Left lung (tissue), 4 donors: ENCODE measurements at regions not wholly inside any gene's neighbourhood (a gene's known extent, or its start where the extent isn't known, plus 50 kb on each side); places are given as distances from the start of the nearest gene placed in this dataset.

Experiments
- ATAC-seq: fragments of 200-7000 bp; cut with Tn5 transposase; one replicate; pipeline ENCODE4 v1.9.1; 2020; ENCODE audit warnings: moderate library complexity
- DNase-seq, 4 donors: peaks; one replicate each; pipeline ENCODE4 v3.0.0-alpha.2; 2013 to 2020
- H3K27ac ChIP-seq, 2 donors: fragments of 200-600 bp; sonication (generic) in 1 of 2; one replicate each; pipeline versions ENCODE4 v1.5.0 to v1.8.0; 2020 to 2021
- H3K27me3 ChIP-seq, 2 donors: fragments of 200-600 bp; sonication (generic) in 1 of 2; one replicate each; pipeline versions ENCODE4 v1.5.0 to v1.8.0; 2020 to 2021
- H3K36me3 ChIP-seq, 2 donors: fragments of 200-600 bp; sonication (generic) in 1 of 2; one replicate each; pipeline versions ENCODE4 v1.5.0 to v1.8.0; 2020 to 2021
- H3K4me1 ChIP-seq, 2 donors: fragments of 200-600 bp; one replicate each; pipeline ENCODE4 v1.8.0; 2021
- H3K4me3 ChIP-seq, 2 donors: fragments of 200-600 bp; sonication (generic) in 1 of 2; one replicate each; pipeline versions ENCODE4 v1.5.0 to v1.8.0; 2020 to 2021; ENCODE audit warnings: mild to moderate bottlenecking in 1 of 2
- H3K9me3 ChIP-seq, 2 donors: fragments of 200-600 bp; sonication (generic) in 1 of 2; one replicate each; pipeline versions ENCODE4 v1.5.0 to v1.8.0; 2020 to 2021
- CTCF ChIP-seq, 2 donors: fragments of 200-600 bp; sonication (generic) in 1 of 2; IDR thresholded peaks; one replicate each; pipeline versions ENCODE4 v1.5.0 to v1.8.0; 2021; ENCODE audit warnings: antibody characterized with exemption in 2 of 2
- intact Hi-C, 2 donors: fragments of 100-400 bp; cut with DNase I; formaldehyde crosslinking; loops; one replicate each; pipeline versions ENCODE4 v1.11.2 to v1.14.2; 2022
- donor health status: DM: no; HTN: yes; CAD: no.
- donor health status: DM: no; HTN: no; CAD: no.

- H3K36me3 ChIP-seq = no peaks in the 10 kb centered on the region
- intact Hi-C loops = no loop called here
- H3K27me3 ChIP-seq = no peaks in the 10 kb centered on the region
- H3K27ac ChIP-seq = no peak overlapping the region
- H3K4me1 ChIP-seq = no peaks in the 10 kb centered on the region
- ATAC-seq (no peak), DNase-seq (no peak)
- no peak for TF ChIP-seq CTCF (IDR thresholded peaks at IDR 0.05)
- peaks cover 0 to 2% of the 10 kb centered on the region in 2 donors for H3K9me3 ChIP-seq
- H3K4me3 ChIP-seq = no peak overlapping the region
Measured at GRCh38 chr3:88954853-88955252, 152.6 kb upstream of the EPHA3 start.

DNA sequence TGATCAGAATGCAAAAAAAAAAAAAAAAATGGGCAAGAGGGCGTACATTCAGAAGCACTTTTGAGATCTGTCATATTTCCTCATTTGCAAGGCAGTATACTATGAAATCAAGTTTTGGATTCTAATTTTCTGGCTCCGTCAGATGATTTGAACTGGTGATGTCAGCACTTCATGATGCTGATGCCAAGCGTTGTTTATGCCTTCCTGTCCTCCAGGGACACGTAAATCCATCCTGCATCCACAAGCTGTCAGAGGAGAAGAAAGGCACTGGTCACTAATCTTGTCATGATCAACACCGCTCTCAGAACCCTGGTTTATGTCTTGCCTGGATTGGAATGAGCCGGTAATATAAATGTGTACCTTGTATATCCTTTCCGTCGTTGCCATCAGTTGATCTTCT is 152.1 kb upstream of the EPHA3 start:
- DNase-seq (no peak), ATAC-seq (no peak)
- no peaks in the 10 kb centered on the region for H3K27me3 ChIP-seq
- H3K9me3 ChIP-seq = peaks cover 0 to 2% of the 10 kb centered on the region in 2 donors
- H3K4me1 ChIP-seq = no peaks in the 10 kb centered on the region
- intact Hi-C loops = no loop called here
- no peak for TF ChIP-seq CTCF (IDR thresholded peaks at IDR 0.05)
- H3K36me3 ChIP-seq = no peaks in the 10 kb centered on the region
- no peak overlapping the region for H3K4me3 ChIP-seq
- no peak overlapping the region for H3K27ac ChIP-seq

- Histone ChIP-seq H3K4me3 (no peak overlapping the region), H3K27me3 (no peaks in the 10 kb centered on the region), H3K9me3 (peaks cover 0 to 2% of the 10 kb centered on the region in 2 donors), H3K36me3 (no peaks in the 10 kb centered on the region), H3K4me1 (no peaks in the 10 kb centered on the region), H3K27ac (no peak overlapping the region)
- ATAC-seq (no peak), DNase-seq (no peak)
- intact Hi-C loops = no loop called here
- TF ChIP-seq CTCF (IDR thresholded peaks at IDR 0.05) = no peak
Measured at GRCh38 chr3:88957711-88958439, 149.5 kb upstream of the EPHA3 start.

DNA sequence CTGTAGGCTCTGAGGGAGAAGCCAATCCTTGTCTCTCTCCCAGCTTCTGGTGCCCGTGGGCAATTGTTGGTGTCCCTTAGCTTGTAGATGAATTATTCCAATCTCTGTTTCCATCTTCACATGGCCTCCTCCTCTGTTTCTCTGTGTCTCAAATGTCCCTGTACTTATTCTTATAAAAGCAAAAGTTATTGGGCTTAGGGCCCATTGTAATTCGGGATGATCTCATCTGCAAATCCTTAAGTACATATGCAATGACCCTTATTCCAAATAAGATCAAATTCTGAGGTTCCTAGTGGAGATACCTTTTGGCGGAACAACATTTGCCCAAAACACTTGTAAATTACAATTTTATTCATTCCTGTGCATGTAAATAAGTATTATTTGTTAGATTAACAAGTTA is 147.4 kb upstream of the EPHA3 start:
- Histone ChIP-seq H3K4me3 (no peak overlapping the region), H3K9me3 (no peaks in the 10 kb centered on the region), H3K27ac (no peak overlapping the region), H3K36me3 (no peaks in the 10 kb centered on the region), H3K27me3 (no peaks in the 10 kb centered on the region), H3K4me1 (no peaks in the 10 kb centered on the region)
- intact Hi-C loops = no loop called here
- ATAC-seq (no peak), DNase-seq (no peak)
- TF ChIP-seq CTCF (IDR thresholded peaks at IDR 0.05) = no peak

GRCh38 chr3:88963003-88963402 is 144.4 kb upstream of the EPHA3 start:
- DNase-seq (no peak), ATAC-seq (no peak)
- no peaks in the 10 kb centered on the region for H3K36me3 ChIP-seq
- H3K27ac ChIP-seq = no peak overlapping the region
- TF ChIP-seq CTCF (IDR thresholded peaks at IDR 0.05) = no peak
- no peaks in the 10 kb centered on the region for H3K4me1 ChIP-seq
- no peaks in the 10 kb centered on the region for H3K9me3 ChIP-seq
- H3K4me3 ChIP-seq = no peak overlapping the region
- no peaks in the 10 kb centered on the region for H3K27me3 ChIP-seq
- intact Hi-C loops = no loop called here
